HT1080 (cell line): ENCODE measurements at regions not wholly inside any gene's neighbourhood (a gene's known extent, or its start where the extent isn't known, plus 50 kb on each side); places are given as distances from the start of the nearest gene placed in this dataset.
A peak's percentile ranks its signal among the peaks of the same experiment; 100 is the strongest.
"Not testable (repeated sequence)": the region's sequence is repeated elsewhere in the genome, so short reads cannot be mapped to it uniquely, and the experiment has no call there.

Experiments
- DNase-seq: peaks from one replicate; pipeline ENCODE4 v3.0.0-alpha.2; 2015; ENCODE audit warnings: low read depth

- DNase-seq, result not testable (repeated sequence)
Measured at GRCh38 chr11:23934671-23935270, 562.1 kb upstream of the LUZP2 start.

- not testable (repeated sequence) for DNase-seq
Measured at GRCh38 chr11:23942117-23942815, 554.6 kb upstream of the LUZP2 start.

- no peak for DNase-seq
Measured at GRCh38 chr11:23944923-23945322, 551.9 kb upstream of the LUZP2 start.

GRCh38 chr11:23947883-23948282 is 549.0 kb upstream of the LUZP2 start:
- no peak for DNase-seq

- DNase-seq, result no peak
Measured at GRCh38 chr11:23948851-23949250, 548.0 kb upstream of the LUZP2 start.

- DNase-seq, result no peak
Measured at GRCh38 chr11:23953951-23954710, 542.7 kb upstream of the LUZP2 start.

GRCh38 chr11:23954730-23955129 is 542.1 kb upstream of the LUZP2 start:
- DNase-seq, result no peak

GRCh38 chr11:23956586-23956985 is 540.3 kb upstream of the LUZP2 start:
- DNase-seq, result no peak

GRCh38 chr11:23957314-23957713 is 539.5 kb upstream of the LUZP2 start:
- no peak for DNase-seq

GRCh38 chr11:23959462-23959861 is 537.4 kb upstream of the LUZP2 start:
- DNase-seq, result no peak

GRCh38 chr11:23961503-23962338 is 535.1 kb upstream of the LUZP2 start:
- DNase-seq, result no peak

GRCh38 chr11:23973244-23973643 is 523.6 kb upstream of the LUZP2 start:
- no peak for DNase-seq

- DNase-seq, result no peak
Measured at GRCh38 chr11:23974051-23974450, 522.8 kb upstream of the LUZP2 start.

GRCh38 chr11:23974601-23975000 is 522.3 kb upstream of the LUZP2 start:
- no peak for DNase-seq

- DNase-seq, result no peak
Measured at GRCh38 chr11:23976426-23976825, 520.4 kb upstream of the LUZP2 start.

GRCh38 chr11:23976841-23977271 is 520.0 kb upstream of the LUZP2 start:
- DNase-seq, result no peak

GRCh38 chr11:23988381-23989006 is 508.4 kb upstream of the LUZP2 start:
- peak; percentile 78 for DNase-seq

- no peak for DNase-seq
Measured at GRCh38 chr11:23990346-23991164, 506.3 kb upstream of the LUZP2 start.

GRCh38 chr11:23991165-23991539 is 505.7 kb upstream of the LUZP2 start:
- DNase-seq, result no peak

GRCh38 chr11:23995891-23996290 is 501.0 kb upstream of the LUZP2 start:
- peak; percentile 38 for DNase-seq
